HCT116 (cell line): ENCODE measurements at regions not wholly inside any gene's neighbourhood (a gene's known extent, or its start where the extent isn't known, plus 50 kb on each side); places are given as distances from the start of the nearest gene placed in this dataset.

Experiments used
- ATAC-seq: fragments of 200-7000 bp; cut with Tn5 transposase; 2 replicates; pipeline ENCODE4 v1.9.1; 2020; ENCODE audit warnings: mild to moderate bottlenecking, moderate library complexity
- BruUV-seq: library from RNA; stranded (reverse); fragments of 400-500 nt; replicated peaks from 2 replicates; lab custom pipeline; 2021; lab: Mats Ljungman, UMichigan
- CTCF ChIA-PET: fragments of 300-600 bp; sonication (Branson Sonifier 250); formaldehyde crosslinking; loops from one replicate; lab custom pipeline; 2021; ENCODE audit warnings: antibody characterized with exemption; lab: Charles Lee
- POLR2A ChIA-PET: fragments of 300-600, 350-600 bp; sonication (Branson Sonifier 250); formaldehyde crosslinking; loops from one replicate; lab custom pipeline; 2021; ENCODE audit warnings: antibody characterized with exemption; lab: Charles Lee
- RAD21 ChIA-PET, 2 experiments: fragments of 300-600 bp; sonication (Branson Sonifier 250); formaldehyde crosslinking; loops; one replicate each; lab custom pipeline; 2023; ENCODE audit warnings: low total read pairs in 2 of 2; ENCODE audit not compliant: uncharacterized antibody in 2 of 2, unreplicated experiment in 2 of 2, low non-redundant PET in 1 of 2; lab: Charles Lee
- DNase-seq: peaks from one replicate; pipeline ENCODE4 v3.0.0-alpha.2; 2010; ENCODE audit warnings: low read depth, low spot score
- H2AFZ ChIP-seq: fragments of 200-600 bp; shearing (Covaris generic), sonication (generic); 2 replicates; pipeline ENCODE4 v1.6.1; 2017; ENCODE audit warnings: low read depth, mixed run types, mixed read lengths, antibody characterized with exemption, low read length; ENCODE audit not compliant: poor library complexity, severe bottlenecking
- H3K27ac ChIP-seq: 2 replicates; pipeline ENCODE4 v1.5.1; 2012; ENCODE audit warnings: low read depth, low read length
- H3K27me3 ChIP-seq: fragments of 200-600 bp; sonication (generic); 2 replicates; pipeline ENCODE4 v1.6.1; 2016; ENCODE audit warnings: mixed run types, low read length, mixed read lengths; ENCODE audit not compliant: insufficient read depth
- H3K36me3 ChIP-seq, 2 experiments: fragments of 200-500 bp in 1 of 2; fragments of 200-600 bp in 1 of 2; sonication (Bioruptor generic) in 1 of 2; sonication (generic) in 1 of 2; 2 replicates each; pipeline versions ENCODE4 v1.5.1 to v1.6.1; 2014 to 2016; ENCODE audit warnings: low read length in 2 of 2, inconsistent platforms in 1 of 2, mixed read lengths in 1 of 2, mixed run types in 1 of 2; ENCODE audit not compliant: insufficient read depth in 2 of 2, control insufficient read depth in 1 of 2
- H3K4me1 ChIP-seq, 2 experiments: fragments of 200-600 bp in 1 of 2; sonication (generic) in 1 of 2; 2 replicates each; pipeline versions ENCODE4 v1.5.1 to v1.6.1; 2012 to 2017; ENCODE audit warnings: low read length in 2 of 2, inconsistent platforms in 1 of 2, mild to moderate bottlenecking in 1 of 2, mixed read lengths in 1 of 2, mixed run types in 1 of 2, moderate library complexity in 1 of 2; ENCODE audit not compliant: insufficient read depth in 2 of 2, control insufficient read depth in 1 of 2
- H3K4me2 ChIP-seq: fragments of 200-600 bp; sonication (generic); 2 replicates; pipeline ENCODE4 v1.6.1; 2017; ENCODE audit warnings: mixed run types, low read length, mixed read lengths
- H3K4me3 ChIP-seq, 2 experiments: fragments of 200-600 bp in 1 of 2; sonication (generic) in 1 of 2; replicated peaks in 1 of 2; 2 replicates each; pipeline ENCODE4 v1.5.1; 2011 to 2016; ENCODE audit warnings: low read length in 2 of 2, control low read depth in 1 of 2, low read depth in 1 of 2, mild to moderate bottlenecking in 1 of 2, mixed read lengths in 1 of 2, mixed run types in 1 of 2
- H3K79me2 ChIP-seq: fragments of 200-600 bp; sonication (generic); 2 replicates; pipeline ENCODE4 v1.6.1; 2017; ENCODE audit warnings: mild to moderate bottlenecking, mixed run types, low read length, moderate library complexity, mixed read lengths; ENCODE audit not compliant: insufficient read depth
- H3K9ac ChIP-seq: fragments of 200-600 bp; sonication (generic); 2 replicates; pipeline ENCODE4 v1.6.1; 2016; ENCODE audit warnings: low read length, mixed read lengths
- H3K9me2 ChIP-seq: fragments of 200-600 bp; sonication (generic), shearing (Covaris generic); 2 replicates; pipeline ENCODE4 v1.6.1; 2017; ENCODE audit warnings: mixed run types, mild to moderate bottlenecking, moderate library complexity; ENCODE audit not compliant: insufficient read depth
- H3K9me3 ChIP-seq, 2 experiments: fragments of 200-500 bp in 1 of 2; fragments of 200-600 bp in 1 of 2; sonication (Bioruptor generic) in 1 of 2; sonication (generic) in 1 of 2; 2 replicates each; pipeline ENCODE4 v1.6.1; 2014 to 2017; ENCODE audit warnings: low read length in 2 of 2, mixed read lengths in 2 of 2, inconsistent platforms in 1 of 2, low read depth in 1 of 2, mild to moderate bottlenecking in 1 of 2, mixed run types in 1 of 2, moderate library complexity in 1 of 2; ENCODE audit not compliant: control insufficient read depth in 1 of 2, insufficient read depth in 1 of 2
- H4K20me1 ChIP-seq: fragments of 200-600 bp; sonication (generic), shearing (Covaris generic); 2 replicates; pipeline ENCODE4 v1.6.1; 2017; ENCODE audit warnings: mixed run types, mild to moderate bottlenecking, moderate library complexity; ENCODE audit not compliant: insufficient read depth
- EGR1 ChIP-seq: IDR thresholded peaks from 2 replicates; pipeline ENCODE4 v1.6.1; 2012; ENCODE audit warnings: low read depth
- ELF1 ChIP-seq: IDR thresholded peaks from 2 replicates; pipeline ENCODE4 v1.6.1; 2012; ENCODE audit warnings: low read depth, borderline replicate concordance
- EZH2phosphoT487 ChIP-seq: fragments of 200-600 bp; IDR thresholded peaks from 2 replicates; pipeline ENCODE4 v1.6.1; 2018; ENCODE audit warnings: antibody characterized with exemption, borderline replicate concordance
- FOSL1 ChIP-seq: IDR thresholded peaks from 2 replicates; pipeline ENCODE4 v1.6.1; 2012; ENCODE audit warnings: low read depth
- JUND ChIP-seq: IDR thresholded peaks from 2 replicates; pipeline ENCODE4 v1.6.1; 2012
- POLR2A ChIP-seq: IDR thresholded peaks from 2 replicates; pipeline ENCODE4 v1.7.0; 2011; ENCODE audit warnings: borderline replicate concordance; ENCODE audit not compliant: insufficient read depth, insufficient read length; ENCODE audit errors: extremely low read depth
- POLR2AphosphoS5 ChIP-seq: IDR thresholded peaks from 2 replicates; pipeline ENCODE4 v1.6.1; 2011; ENCODE audit warnings: mild to moderate bottlenecking, low read depth, low read length, moderate library complexity
- TCF7L2 ChIP-seq: IDR thresholded peaks from 2 replicates; pipeline ENCODE4 v1.7.0; 2011; ENCODE audit warnings: borderline replicate concordance, inconsistent platforms; ENCODE audit not compliant: insufficient read depth, insufficient read length; ENCODE audit errors: extremely low read depth
- YY1 ChIP-seq: IDR thresholded peaks from 2 replicates; pipeline ENCODE4 v1.6.1; 2011; ENCODE audit warnings: low read length, low read depth, moderate library complexity, mild to moderate bottlenecking; ENCODE audit not compliant: insufficient replicate concordance; ENCODE audit errors: extremely low read depth
- ZFX ChIP-seq: fragments of 450-650 bp; IDR thresholded peaks from 2 replicates; pipeline ENCODE4 v1.6.1; 2017
- intact Hi-C: fragments of 100-400 bp; cut with micrococcal nuclease; formaldehyde crosslinking; loops from 2 replicates; pipeline ENCODE4 v1.10.0; 2022
- TF ChIP-seq, protein P1 (sequence below): IDR thresholded peaks from 2 replicates; pipeline ENCODE4 v1.6.1; 2012; ENCODE audit warnings: low read depth
- TF ChIP-seq, protein P2 (sequence below): IDR thresholded peaks from 2 replicates; pipeline ENCODE4 v1.6.1; 2012
- TF ChIP-seq, protein P3 (sequence below): IDR thresholded peaks from 2 replicates; pipeline ENCODE4 v1.6.1; 2012

DNA sequence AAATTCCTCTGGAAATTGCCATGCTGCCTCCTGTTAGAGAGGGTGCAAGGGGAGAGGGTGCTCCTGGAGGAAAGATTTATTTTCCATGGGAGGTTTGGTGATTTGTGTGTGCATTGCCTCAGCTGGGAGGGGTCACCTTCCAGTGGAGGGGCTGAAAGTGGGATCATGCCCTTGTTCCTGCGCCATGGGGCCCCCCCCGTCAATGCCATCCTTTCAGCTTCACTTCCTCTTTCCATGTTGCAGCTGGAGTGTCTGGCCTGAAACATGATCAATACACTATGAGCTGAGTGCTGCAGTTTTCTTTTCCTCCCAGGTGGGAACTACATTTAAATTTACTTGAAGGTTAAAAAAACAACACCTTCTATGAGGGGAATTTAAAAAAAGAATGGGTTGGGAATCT, 176.8 kb downstream of the MELK start:
- no peaks in the 10 kb centered on the region; a peak in 1 of 4 replicates for H3K36me3 ChIP-seq
- BruUV-seq: no TSS peak
- POLR2A ChIA-PET: no interaction called here
- no peak overlapping the region for H3K4me2 ChIP-seq
- peaks cover 80% of the 10 kb centered on the region for H3K27me3 ChIP-seq
- no peak overlapping the region for H3K9ac ChIP-seq
- no peaks in the 10 kb centered on the region for H3K9me2 ChIP-seq
- no peak overlapping the region for H3K27ac ChIP-seq
- ATAC-seq: no peak
- DNase-seq: no peak
- TF ChIP-seq POLR2AphosphoS5: no peak
- TF ChIP-seq, protein P1, sequence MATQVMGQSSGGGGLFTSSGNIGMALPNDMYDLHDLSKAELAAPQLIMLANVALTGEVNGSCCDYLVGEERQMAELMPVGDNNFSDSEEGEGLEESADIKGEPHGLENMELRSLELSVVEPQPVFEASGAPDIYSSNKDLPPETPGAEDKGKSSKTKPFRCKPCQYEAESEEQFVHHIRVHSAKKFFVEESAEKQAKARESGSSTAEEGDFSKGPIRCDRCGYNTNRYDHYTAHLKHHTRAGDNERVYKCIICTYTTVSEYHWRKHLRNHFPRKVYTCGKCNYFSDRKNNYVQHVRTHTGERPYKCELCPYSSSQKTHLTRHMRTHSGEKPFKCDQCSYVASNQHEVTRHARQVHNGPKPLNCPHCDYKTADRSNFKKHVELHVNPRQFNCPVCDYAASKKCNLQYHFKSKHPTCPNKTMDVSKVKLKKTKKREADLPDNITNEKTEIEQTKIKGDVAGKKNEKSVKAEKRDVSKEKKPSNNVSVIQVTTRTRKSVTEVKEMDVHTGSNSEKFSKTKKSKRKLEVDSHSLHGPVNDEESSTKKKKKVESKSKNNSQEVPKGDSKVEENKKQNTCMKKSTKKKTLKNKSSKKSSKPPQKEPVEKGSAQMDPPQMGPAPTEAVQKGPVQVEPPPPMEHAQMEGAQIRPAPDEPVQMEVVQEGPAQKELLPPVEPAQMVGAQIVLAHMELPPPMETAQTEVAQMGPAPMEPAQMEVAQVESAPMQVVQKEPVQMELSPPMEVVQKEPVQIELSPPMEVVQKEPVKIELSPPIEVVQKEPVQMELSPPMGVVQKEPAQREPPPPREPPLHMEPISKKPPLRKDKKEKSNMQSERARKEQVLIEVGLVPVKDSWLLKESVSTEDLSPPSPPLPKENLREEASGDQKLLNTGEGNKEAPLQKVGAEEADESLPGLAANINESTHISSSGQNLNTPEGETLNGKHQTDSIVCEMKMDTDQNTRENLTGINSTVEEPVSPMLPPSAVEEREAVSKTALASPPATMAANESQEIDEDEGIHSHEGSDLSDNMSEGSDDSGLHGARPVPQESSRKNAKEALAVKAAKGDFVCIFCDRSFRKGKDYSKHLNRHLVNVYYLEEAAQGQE: no peak
- TF ChIP-seq ZFX: no peak
- TF ChIP-seq JUND: no peak
- TF ChIP-seq, all 23 proteins: peak for 0
- CTCF ChIA-PET: no interaction called here
- Histone ChIP-seq H2AFZ (no peak overlapping the region), H4K20me1 (no peaks in the 10 kb centered on the region), H3K4me3 (no peak overlapping the region), H3K4me1 (no peaks in the 10 kb centered on the region), H3K79me2 (no peaks in the 10 kb centered on the region), H3K9me3 (no peaks in the 10 kb centered on the region)
- RAD21 ChIA-PET: no interaction called here
- intact Hi-C loops: no loop called here

DNA sequence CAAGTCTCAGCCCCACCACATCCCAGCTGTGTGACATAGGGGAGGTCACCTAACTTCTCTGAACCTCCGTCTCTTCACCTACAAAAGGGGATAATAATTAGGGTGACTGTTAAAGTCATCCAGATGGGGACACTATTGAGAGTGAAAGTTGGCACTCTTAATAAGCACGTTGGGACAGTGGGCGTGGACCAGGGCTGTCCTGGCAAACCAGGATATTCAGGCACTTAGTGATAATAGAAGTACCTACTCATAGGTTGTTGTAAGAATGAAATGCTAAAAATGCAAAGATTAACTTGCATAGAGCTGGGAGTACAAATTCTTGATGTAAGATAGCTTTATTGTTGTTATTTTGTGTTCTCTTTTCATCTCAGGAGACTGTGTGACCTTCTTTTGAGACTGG, 177.9 kb downstream of the MELK start:
- RAD21 ChIA-PET: no interaction called here
- Histone ChIP-seq H3K9me3 (no peaks in the 10 kb centered on the region), H3K4me1 (no peaks in the 10 kb centered on the region), H3K79me2 (no peaks in the 10 kb centered on the region), H3K4me3 (no peak overlapping the region), H3K27ac (no peak overlapping the region), H3K9me2 (no peaks in the 10 kb centered on the region), H4K20me1 (no peaks in the 10 kb centered on the region), H3K27me3 (peaks cover 91% of the 10 kb centered on the region), H3K36me3 (no peaks in the 10 kb centered on the region; a peak in 1 of 4 replicates), H2AFZ (no peak overlapping the region), H3K9ac (no peak overlapping the region), H3K4me2 (no peak overlapping the region)
- TF ChIP-seq FOSL1: no peak
- TF ChIP-seq, protein P2, sequence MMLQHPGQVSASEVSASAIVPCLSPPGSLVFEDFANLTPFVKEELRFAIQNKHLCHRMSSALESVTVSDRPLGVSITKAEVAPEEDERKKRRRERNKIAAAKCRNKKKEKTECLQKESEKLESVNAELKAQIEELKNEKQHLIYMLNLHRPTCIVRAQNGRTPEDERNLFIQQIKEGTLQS: no peak
- TF ChIP-seq POLR2AphosphoS5: no peak
- TF ChIP-seq, protein P3, sequence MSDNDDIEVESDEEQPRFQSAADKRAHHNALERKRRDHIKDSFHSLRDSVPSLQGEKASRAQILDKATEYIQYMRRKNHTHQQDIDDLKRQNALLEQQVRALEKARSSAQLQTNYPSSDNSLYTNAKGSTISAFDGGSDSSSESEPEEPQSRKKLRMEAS: no peak
- TF ChIP-seq, protein P1: no peak
- TF ChIP-seq YY1: no peak
- no peak for TF ChIP-seq EZH2phosphoT487
- TF ChIP-seq TCF7L2: no peak
- TF ChIP-seq ELF1: no peak
- no peak for TF ChIP-seq POLR2A
- TF ChIP-seq EGR1: no peak
- ATAC-seq (no peak), DNase-seq (no peak)
- BruUV-seq: no TSS peak
- intact Hi-C loops: no loop called here
- POLR2A ChIA-PET: no interaction called here
- CTCF ChIA-PET: no interaction called here
